ENCODE measurements at regions not wholly inside any gene's neighbourhood (a gene's known extent, or its start where the extent isn't known, plus 50 kb on each side); places are given as distances from the start of the nearest gene placed in this dataset.

DNA sequence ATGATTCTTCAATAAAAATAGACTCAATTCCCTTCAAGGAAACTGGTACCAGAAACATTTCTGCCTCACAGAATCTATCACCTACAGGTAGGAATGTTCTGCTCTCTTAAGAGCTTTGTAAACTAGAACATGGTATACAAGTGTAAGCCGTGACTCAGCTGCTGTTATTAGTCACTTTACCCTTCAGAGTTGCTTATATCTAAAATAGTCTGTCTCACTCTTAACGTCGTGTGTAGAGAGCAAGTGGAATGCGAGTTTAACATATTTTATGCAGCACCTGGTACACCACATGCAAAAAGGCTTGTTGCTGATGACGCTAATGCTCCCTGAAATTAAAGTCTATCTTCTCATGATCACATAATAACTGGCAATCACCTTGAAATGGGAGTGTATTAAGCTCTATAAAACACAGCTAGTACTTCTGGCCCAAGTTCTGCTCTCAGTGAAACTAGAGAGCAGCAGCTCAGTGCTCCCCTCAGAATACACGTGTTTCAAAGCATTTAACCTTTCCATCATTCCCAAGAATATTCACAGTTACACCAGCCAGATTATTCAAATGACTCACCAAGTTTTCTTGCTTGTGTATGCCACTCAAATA lies 420.0 kb downstream of the ZEB2 start:
- TF ChIP-seq, protein P1, sequence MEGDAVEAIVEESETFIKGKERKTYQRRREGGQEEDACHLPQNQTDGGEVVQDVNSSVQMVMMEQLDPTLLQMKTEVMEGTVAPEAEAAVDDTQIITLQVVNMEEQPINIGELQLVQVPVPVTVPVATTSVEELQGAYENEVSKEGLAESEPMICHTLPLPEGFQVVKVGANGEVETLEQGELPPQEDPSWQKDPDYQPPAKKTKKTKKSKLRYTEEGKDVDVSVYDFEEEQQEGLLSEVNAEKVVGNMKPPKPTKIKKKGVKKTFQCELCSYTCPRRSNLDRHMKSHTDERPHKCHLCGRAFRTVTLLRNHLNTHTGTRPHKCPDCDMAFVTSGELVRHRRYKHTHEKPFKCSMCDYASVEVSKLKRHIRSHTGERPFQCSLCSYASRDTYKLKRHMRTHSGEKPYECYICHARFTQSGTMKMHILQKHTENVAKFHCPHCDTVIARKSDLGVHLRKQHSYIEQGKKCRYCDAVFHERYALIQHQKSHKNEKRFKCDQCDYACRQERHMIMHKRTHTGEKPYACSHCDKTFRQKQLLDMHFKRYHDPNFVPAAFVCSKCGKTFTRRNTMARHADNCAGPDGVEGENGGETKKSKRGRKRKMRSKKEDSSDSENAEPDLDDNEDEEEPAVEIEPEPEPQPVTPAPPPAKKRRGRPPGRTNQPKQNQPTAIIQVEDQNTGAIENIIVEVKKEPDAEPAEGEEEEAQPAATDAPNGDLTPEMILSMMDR (IDR thresholded peaks at IDR 0.05), result no peak
- no peak for DNase-seq (ENCODE audit: low spot score)
- Histone ChIP-seq H3K27ac (no peak overlapping the region), H3K4me3 (no peak overlapping the region)

- no peak for DNase-seq (ENCODE audit: low spot score)
- TF ChIP-seq, protein P1 (IDR thresholded peaks at IDR 0.05), result no peak
- no peak overlapping the region for H3K4me3 ChIP-seq
- H3K27ac ChIP-seq, result no peak overlapping the region
These were observed 420.6 kb downstream of the ZEB2 start for GRCh38 chr2:144099340-144099739.

- TF ChIP-seq, protein P1 (IDR thresholded peaks at IDR 0.05), result no peak
- Histone ChIP-seq H3K4me3 (no peak overlapping the region), H3K27ac (no peak overlapping the region)
- DNase-seq (ENCODE audit: low spot score), result no peak
These were observed 422.3 kb downstream of the ZEB2 start for GRCh38 chr2:144097440-144098225.

- H3K4me3 ChIP-seq, result no peak overlapping the region
- TF ChIP-seq, protein P1 (IDR thresholded peaks at IDR 0.05), result no peak
- no peak overlapping the region for H3K27ac ChIP-seq
- DNase-seq (ENCODE audit: low spot score), result no peak
These were observed 423.4 kb downstream of the ZEB2 start for GRCh38 chr2:144096531-144096930.

DNA sequence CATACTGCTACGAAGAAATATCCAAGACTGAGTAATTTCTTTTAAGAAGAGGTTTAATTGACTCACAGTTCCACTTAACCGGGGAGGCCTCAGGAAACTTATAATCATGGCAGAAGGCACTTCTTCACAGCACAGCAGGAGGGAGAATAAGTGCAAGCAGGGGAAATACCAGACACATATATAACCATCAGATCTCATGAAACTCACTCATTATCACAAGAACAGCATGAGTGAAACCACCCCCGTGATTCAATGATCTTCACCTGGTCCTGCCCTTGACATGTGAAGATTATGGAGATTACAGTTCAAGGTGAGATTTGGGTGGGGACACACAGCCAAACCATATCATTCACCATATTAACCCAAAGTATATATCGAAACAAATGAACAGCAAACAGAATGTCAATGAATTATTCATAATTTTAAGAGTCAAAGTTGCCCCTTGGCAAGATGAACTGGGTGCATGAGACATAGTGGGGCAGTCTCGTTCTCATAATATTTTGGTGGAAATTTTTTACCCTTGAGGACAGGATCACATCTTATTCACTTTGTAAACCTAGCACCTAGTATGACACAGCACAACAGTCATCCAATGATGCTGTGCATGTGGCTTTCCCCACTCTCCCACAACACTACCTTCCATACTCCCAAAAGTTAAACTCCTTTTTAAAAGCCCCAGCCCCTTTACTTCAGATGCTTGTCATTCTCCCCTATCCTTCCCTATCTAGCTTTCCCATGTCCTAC lies 425.3 kb downstream of the ZEB2 start:
- no peak for DNase-seq (ENCODE audit: low spot score)
- no peak overlapping the region for H3K4me3 ChIP-seq
- TF ChIP-seq, protein P1 (IDR thresholded peaks at IDR 0.05), result no peak
- no peak overlapping the region for H3K27ac ChIP-seq

DNA sequence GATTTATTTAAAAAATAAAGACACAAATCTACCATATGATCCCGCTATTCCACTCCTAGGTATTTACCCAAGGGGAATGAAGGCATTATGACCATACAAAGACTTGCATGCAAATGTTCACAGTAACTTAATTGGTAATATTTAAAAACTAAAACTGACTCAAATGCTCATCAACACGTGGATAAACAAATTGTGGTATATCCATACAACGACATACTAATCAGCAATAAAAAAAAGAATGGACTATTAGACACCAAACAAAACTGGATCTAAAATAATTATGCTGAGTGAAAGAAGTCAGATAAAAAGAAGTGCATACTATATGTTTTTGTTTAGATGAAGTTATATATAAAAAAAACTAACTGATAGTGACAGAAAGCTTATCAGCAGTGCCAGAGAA lies 428.3 kb downstream of the ZEB2 start:
- DNase-seq (ENCODE audit: low spot score), result no peak
- H3K27ac ChIP-seq, result no peak overlapping the region
- TF ChIP-seq, protein P1 (IDR thresholded peaks at IDR 0.05), result no peak
- H3K4me3 ChIP-seq, result no peak overlapping the region

Measured in coronary artery (tissue), 2 donors.